Activated CD4-positive, alpha-beta memory T cell treated with anti-CD3 and anti-CD28 coated beads, Interleukin-2, amount 10 ng/mL, durations not matched to agents 7 days and 5 days (primary cell): ENCODE measurements at regions not wholly inside any gene's neighbourhood (a gene's known extent, or its start where the extent isn't known, plus 50 kb on each side); places are given as distances from the start of the nearest gene placed in this dataset.
"Not testable (repeated sequence)": the region's sequence is repeated elsewhere in the genome, so short reads cannot be mapped to it uniquely, and the experiment has no call there.

Experiments
- CTCF ChIA-PET: fragments of 350-600 bp; sonication (Branson Sonifier 250); formaldehyde crosslinking; loops from one replicate; lab custom pipeline; 2021; ENCODE audit warnings: antibody characterized with exemption, inconsistent platforms; lab: Charles Lee
- POLR2A ChIA-PET: fragments of 350-600 bp; sonication (Branson Sonifier 250); formaldehyde crosslinking; loops from one replicate; lab custom pipeline; 2021; ENCODE audit warnings: antibody characterized with exemption; lab: Charles Lee
- DNase-seq: peaks from one replicate; pipeline ENCODE4 v3.0.0-alpha.2; 2020
- H3K27ac Mint-ChIP-seq: one replicate; pipeline ENCODE4 v1.8.0; 2021; ENCODE audit warnings: mild to moderate bottlenecking, mixed read lengths
- H3K27me3 Mint-ChIP-seq: one replicate; pipeline ENCODE4 v1.8.0; 2021; ENCODE audit warnings: mixed read lengths
- H3K36me3 Mint-ChIP-seq: one replicate; pipeline ENCODE4 v1.8.0; 2021; ENCODE audit warnings: low read depth, mixed read lengths
- H3K4me1 Mint-ChIP-seq: one replicate; pipeline ENCODE4 v1.8.0; 2021; ENCODE audit warnings: mixed read lengths
- H3K4me3 Mint-ChIP-seq: one replicate; pipeline ENCODE4 v1.8.0; 2021; ENCODE audit warnings: mild to moderate bottlenecking, mixed read lengths
- H3K9me3 Mint-ChIP-seq: one replicate; pipeline ENCODE4 v1.8.0; 2021; ENCODE audit warnings: mixed read lengths

DNA sequence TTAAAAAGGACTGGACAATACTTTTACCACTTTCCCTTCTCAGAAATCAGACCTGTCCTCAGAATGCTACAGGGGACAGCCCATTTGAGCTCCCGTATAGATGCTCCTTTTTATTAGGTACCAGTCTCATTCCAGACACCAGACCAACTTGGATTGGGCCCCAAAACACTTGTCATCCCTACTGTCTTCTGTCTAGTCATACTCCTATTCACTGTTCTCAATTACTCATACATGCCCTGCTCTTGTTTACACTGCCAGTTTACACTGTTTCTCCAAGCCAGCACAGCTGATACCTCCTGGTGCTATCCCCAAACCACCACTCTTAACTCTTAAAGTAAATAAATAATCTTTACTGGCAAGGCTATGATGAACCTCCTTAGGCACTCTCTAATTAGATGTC lies 1026.4 kb upstream of the PCDH10 start:
- DNase-seq, H3K4me1 Mint-ChIP-seq, H3K27me3 Mint-ChIP-seq, H3K27ac Mint-ChIP-seq, POLR2A ChIA-PET, H3K4me3 Mint-ChIP-seq, CTCF ChIA-PET, H3K36me3 Mint-ChIP-seq: not testable (repeated sequence)
- H3K9me3 Mint-ChIP-seq = peaks cover 27% of the 10 kb centered on the region

DNA sequence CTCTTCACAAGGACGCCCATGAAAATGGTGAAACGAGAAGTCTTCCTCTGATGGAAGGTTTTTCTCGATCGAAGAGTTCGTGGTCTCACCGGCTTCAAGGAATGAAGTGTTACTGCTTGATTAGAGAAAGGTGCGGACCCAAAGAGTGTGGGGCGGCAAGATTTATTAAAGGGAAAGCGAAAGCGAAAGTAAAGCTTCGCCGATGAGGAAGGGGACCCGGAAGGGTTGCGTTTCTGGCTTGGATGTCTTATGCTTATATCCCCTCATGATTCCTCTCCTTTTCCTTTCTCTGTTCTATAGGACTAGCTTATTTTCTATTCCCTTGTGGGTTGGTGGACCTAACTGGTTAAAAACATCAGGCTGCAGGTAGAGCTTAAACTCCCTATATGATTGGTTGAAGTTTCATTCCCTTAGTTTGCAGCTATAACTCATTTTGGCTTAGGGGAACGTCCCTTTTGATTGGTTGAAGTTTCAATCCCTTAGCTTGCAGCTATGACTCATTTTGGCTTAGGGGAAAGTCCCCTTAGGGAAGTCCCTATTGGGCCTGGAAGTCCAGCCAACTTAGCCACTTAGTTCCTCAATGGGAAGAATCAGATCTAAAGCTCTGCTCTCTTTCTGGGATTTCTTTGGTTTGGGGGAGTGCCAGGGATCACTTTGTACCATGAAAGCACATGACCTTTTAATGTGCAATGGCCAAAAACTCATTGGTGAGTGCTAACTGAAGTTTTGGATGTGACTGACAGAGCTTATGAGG lies 1025.0 kb upstream of the PCDH10 start:
- no peak overlapping the region for H3K4me3 Mint-ChIP-seq
- H3K4me1 Mint-ChIP-seq = no peaks in the 10 kb centered on the region
- CTCF ChIA-PET = no interaction called here
- H3K36me3 Mint-ChIP-seq = no peaks in the 10 kb centered on the region
- H3K27me3 Mint-ChIP-seq = no peaks in the 10 kb centered on the region
- POLR2A ChIA-PET = no interaction called here
- DNase-seq = no peak
- no peak overlapping the region for H3K27ac Mint-ChIP-seq
- H3K9me3 Mint-ChIP-seq = peaks cover 26% of the 10 kb centered on the region

DNA sequence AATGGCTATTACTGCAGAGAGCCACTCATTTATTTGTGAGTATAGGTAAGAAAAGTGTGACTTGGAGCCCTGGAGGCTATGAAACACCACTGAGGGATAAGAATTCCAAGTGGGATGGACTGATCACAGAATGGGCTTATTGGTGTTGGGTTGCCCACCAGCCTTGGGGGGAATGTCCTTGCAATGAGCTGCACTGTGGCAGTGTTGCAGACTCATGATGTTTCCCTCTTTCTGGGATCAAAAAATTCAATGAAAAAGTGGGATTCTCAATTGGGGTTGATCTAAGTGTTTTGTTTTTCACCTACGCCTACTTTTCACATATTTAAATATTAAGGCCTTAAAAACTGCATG lies 1024.5 kb upstream of the PCDH10 start:
- Mint-ChIP-seq H3K36me3 (no peaks in the 10 kb centered on the region), H3K4me3 (no peak overlapping the region), H3K4me1 (no peaks in the 10 kb centered on the region), H3K27me3 (no peaks in the 10 kb centered on the region), H3K9me3 (peaks cover 22% of the 10 kb centered on the region), H3K27ac (no peak overlapping the region)
- POLR2A ChIA-PET = no interaction called here
- DNase-seq = no peak
- CTCF ChIA-PET = no interaction called here

DNA sequence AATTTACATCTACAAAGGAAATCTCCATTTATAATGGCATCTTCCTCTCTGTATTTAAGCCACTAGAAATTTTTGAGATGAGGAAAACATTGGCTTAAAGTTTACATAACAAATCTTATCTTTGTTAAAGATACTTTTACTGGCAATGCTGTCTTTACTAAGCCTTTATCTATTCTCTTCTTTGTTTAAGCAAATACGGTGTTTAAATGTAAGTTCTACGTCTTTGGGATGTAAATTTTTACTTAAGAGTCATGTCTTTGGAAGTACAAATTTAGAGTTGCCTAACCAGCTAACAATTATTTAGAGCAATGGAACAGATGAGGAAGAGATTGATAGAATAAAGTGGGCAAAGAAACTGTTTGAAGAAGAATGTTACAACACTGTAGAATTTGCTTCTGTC lies 1024.0 kb upstream of the PCDH10 start:
- DNase-seq = no peak
- H3K27ac Mint-ChIP-seq = no peak overlapping the region
- CTCF ChIA-PET = no interaction called here
- POLR2A ChIA-PET = no interaction called here
- peaks cover 22% of the 10 kb centered on the region for H3K9me3 Mint-ChIP-seq
- no peaks in the 10 kb centered on the region for H3K36me3 Mint-ChIP-seq
- H3K4me3 Mint-ChIP-seq = no peak overlapping the region
- H3K4me1 Mint-ChIP-seq = no peaks in the 10 kb centered on the region
- no peaks in the 10 kb centered on the region for H3K27me3 Mint-ChIP-seq

DNA sequence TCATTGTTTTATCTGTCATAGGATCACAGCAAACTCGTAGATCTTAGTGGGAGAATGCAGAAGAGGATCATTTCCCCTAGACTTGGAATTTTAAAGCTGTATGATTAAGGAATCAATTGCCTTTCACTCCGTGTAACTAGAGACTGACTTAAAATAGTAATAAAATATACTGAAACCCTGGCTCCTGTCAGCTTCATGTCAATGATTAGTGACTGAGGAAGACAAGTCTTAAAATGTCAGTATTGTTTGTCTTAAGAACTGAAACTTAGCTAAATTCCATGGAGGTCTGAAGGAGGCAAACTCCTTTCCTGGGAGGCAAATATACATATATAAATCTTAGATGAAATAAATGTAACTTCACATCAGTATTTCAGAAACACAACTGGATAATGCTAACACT lies 1016.7 kb upstream of the PCDH10 start:
- no peak overlapping the region for H3K4me3 Mint-ChIP-seq
- H3K9me3 Mint-ChIP-seq = no peaks in the 10 kb centered on the region
- no peaks in the 10 kb centered on the region for H3K36me3 Mint-ChIP-seq
- ChIA-PET CTCF (no interaction called here), POLR2A (no interaction called here)
- DNase-seq = no peak
- no peak overlapping the region for H3K27ac Mint-ChIP-seq
- H3K4me1 Mint-ChIP-seq = no peaks in the 10 kb centered on the region
- no peaks in the 10 kb centered on the region for H3K27me3 Mint-ChIP-seq

DNA sequence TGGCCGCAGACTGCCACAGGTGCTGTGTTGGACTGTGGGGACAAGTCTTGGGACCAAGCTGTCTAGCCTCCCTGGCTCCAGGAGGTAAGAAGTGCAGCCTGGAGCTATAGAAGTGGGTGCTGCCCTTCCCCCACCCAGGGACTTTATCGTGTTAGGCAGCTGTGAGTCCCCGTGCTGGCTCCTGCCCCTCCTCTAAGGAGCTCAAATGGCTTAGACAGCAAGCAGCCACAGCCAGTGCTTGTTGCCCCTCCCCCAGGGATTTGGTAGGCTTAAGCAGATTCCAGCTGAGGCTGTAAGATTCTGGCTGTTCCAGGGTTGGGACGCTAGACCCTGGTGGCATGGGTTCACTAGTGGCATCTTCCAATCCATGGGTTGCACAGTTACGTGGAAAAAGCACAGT lies 979.4 kb upstream of the PCDH10 start:
- POLR2A ChIA-PET = no interaction called here
- CTCF ChIA-PET = no interaction called here
- Mint-ChIP-seq H3K9me3 (peaks cover 24% of the 10 kb centered on the region), H3K27me3 (no peaks in the 10 kb centered on the region), H3K27ac (no peak overlapping the region), H3K36me3 (no peaks in the 10 kb centered on the region), H3K4me3 (no peak overlapping the region), H3K4me1 (no peaks in the 10 kb centered on the region)
- no peak for DNase-seq

DNA sequence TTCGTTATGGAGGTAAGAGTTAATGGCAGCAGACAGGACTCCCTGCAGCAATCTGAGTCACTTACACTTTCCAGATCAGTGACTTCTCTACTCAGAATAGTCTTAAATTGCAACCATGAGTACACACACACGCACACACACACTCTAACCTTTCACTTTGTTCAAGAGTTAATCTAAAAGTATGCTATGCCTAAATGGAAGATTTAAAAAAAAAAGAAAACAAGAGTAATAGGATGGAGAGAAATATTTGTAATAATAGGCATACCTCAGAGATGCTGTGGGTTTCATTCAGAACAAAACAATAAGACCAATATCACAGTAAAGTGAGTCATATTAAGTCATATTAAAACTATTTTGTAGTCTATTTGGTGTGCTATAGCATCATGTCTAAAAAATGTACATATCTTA lies 969.1 kb upstream of the PCDH10 start:
- no peaks in the 10 kb centered on the region for H3K4me1 Mint-ChIP-seq
- no peaks in the 10 kb centered on the region for H3K36me3 Mint-ChIP-seq
- CTCF ChIA-PET = no interaction called here
- no peaks in the 10 kb centered on the region for H3K27me3 Mint-ChIP-seq
- H3K4me3 Mint-ChIP-seq = no peak overlapping the region
- no peaks in the 10 kb centered on the region for H3K9me3 Mint-ChIP-seq
- POLR2A ChIA-PET = no interaction called here
- no peak overlapping the region for H3K27ac Mint-ChIP-seq
- no peak for DNase-seq

DNA sequence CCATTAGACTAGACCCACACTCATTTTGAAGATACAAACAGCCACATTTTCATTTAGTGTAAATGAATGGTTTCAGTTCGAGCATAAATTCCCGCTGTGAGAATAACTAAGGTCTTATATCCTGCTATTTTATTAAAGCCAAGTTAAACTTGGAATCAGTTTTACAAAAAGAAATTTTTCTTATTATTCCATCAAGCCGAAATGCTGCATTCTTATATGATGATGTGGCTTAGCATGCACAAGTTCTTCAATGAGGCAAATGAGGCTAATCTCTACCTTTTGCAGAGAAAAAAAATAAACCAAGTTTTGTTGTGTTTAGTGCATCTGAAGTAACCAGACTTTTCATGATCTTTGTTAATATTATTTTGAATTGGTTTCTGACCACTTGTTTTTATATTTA lies 953.9 kb upstream of the PCDH10 start:
- CTCF ChIA-PET = no interaction called here

DNA sequence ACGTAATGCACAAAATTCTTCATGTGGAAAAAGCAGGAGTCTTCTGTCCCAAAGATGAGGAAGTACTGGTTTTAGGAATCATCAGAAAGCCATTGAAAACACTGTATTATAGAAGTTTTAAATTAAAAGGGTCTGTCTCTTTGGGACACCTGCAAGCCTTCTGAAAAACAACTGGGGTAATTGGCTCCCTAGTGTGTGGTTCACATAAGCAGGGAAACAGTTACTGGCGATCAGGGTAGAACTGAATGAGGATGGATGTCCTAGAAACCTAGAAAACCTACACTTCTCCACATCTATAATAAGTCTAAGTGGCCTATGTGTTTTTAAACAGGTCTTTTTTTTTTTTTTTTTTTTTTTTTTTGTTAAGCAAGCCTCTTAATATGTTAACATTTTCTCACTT lies 945.5 kb upstream of the PCDH10 start:
- no peak overlapping the region for H3K27ac Mint-ChIP-seq
- no peak overlapping the region for H3K4me3 Mint-ChIP-seq
- DNase-seq = no peak
- CTCF ChIA-PET = no interaction called here
- no peaks in the 10 kb centered on the region for H3K27me3 Mint-ChIP-seq
- no peaks in the 10 kb centered on the region for H3K4me1 Mint-ChIP-seq
- POLR2A ChIA-PET = no interaction called here
- H3K9me3 Mint-ChIP-seq = no peaks in the 10 kb centered on the region
- no peaks in the 10 kb centered on the region for H3K36me3 Mint-ChIP-seq

More for the DNA sequence above, 953.9 kb upstream of the PCDH10 start:
- Mint-ChIP-seq H3K27me3 (no peaks in the 10 kb centered on the region), H3K36me3 (no peaks in the 10 kb centered on the region), H3K27ac (no peak overlapping the region), H3K4me3 (no peak overlapping the region), H3K4me1 (no peaks in the 10 kb centered on the region), H3K9me3 (peaks cover 4% of the 10 kb centered on the region)
- POLR2A ChIA-PET = no interaction called here
- no peak for DNase-seq

DNA sequence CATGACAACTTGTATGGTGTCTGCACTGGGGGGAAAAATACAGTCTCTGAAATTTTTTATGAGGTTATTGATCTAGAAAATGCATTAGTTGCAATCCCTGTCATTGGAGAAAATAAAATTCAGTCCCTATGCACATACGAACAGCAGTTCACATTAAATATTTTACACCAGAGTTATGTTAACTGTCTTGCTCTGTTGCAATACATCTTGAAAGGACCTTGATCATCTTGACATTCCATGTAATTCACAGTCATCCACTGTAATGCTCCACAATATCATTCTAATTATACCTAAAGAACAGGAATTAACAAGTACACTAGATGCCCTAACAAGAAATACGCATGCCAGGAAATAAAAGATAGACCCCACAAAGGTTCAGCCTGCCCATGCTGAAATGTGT lies 934.6 kb upstream of the PCDH10 start:
- CTCF ChIA-PET = no interaction called here
- H3K4me3 Mint-ChIP-seq = no peak overlapping the region
- H3K27me3 Mint-ChIP-seq = no peaks in the 10 kb centered on the region
- no peaks in the 10 kb centered on the region for H3K36me3 Mint-ChIP-seq
- POLR2A ChIA-PET = no interaction called here
- H3K9me3 Mint-ChIP-seq = no peaks in the 10 kb centered on the region
- H3K4me1 Mint-ChIP-seq = no peaks in the 10 kb centered on the region
- DNase-seq = no peak
- no peak overlapping the region for H3K27ac Mint-ChIP-seq

DNA sequence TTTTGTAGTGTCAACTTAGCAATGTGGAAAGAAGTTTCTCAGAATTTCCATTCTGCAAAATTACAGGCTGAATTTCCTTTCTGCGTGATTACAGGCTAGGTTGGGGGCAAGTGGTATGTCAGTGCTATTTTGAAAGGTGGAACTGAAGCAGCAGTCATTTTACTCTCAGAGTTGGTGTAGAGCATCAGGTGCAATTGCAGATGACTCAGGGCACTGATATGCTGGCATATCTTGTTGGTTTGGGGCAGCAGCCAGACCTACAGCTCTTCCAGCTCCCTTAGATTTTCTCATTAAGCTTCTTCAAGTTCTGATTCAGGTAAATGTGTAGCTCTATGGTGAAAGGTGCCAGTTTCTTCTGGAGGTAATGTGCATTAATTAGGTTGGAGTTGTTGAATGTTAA lies 930.7 kb upstream of the PCDH10 start:
- H3K4me1 Mint-ChIP-seq = no peaks in the 10 kb centered on the region

DNA sequence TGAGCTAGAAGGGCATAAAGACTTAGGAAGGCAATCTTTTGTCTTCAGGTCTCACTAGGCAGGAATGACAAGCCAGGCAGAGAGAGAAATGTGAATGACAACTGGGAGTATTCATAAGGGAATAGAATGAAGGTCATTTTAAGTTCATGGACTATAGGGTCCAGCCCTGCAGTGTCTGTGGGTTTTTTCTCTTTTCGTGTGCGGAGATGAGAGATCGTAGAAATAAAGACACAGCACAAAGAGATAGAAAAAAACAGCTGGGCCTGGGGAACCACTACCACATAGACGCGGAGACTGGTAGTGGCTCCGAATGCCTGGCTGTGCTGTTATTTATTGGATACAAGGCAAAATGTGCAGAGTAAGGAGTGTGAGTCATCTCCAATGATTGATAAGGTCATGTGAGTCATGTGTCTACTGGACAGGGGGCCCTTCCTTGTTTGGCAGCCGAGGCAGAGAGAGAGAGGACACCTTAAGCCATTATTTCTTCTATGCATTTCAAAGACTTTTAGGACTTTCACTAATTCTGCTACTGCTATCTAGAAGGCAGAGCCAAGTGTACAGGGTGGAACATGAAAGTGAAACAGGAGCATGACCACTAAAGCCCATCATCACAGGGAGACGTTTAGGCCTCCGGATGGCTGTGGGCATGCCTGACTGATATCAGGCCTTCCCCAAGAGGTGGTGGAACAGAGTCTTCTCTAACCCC lies 921.8 kb upstream of the PCDH10 start:
- Mint-ChIP-seq H3K4me3 (no peak overlapping the region), H3K36me3 (no peaks in the 10 kb centered on the region), H3K9me3 (peaks cover 2% of the 10 kb centered on the region), H3K4me1 (no peaks in the 10 kb centered on the region), H3K27ac (no peak overlapping the region), H3K27me3 (no peaks in the 10 kb centered on the region)
- DNase-seq = no peak
- ChIA-PET CTCF (no interaction called here), POLR2A (no interaction called here)

More for the DNA sequence above, 930.7 kb upstream of the PCDH10 start:
- DNase-seq = no peak
- H3K36me3 Mint-ChIP-seq = no peaks in the 10 kb centered on the region
- H3K4me3 Mint-ChIP-seq = no peak overlapping the region
- H3K9me3 Mint-ChIP-seq = no peaks in the 10 kb centered on the region
- H3K27me3 Mint-ChIP-seq = no peaks in the 10 kb centered on the region
- ChIA-PET POLR2A (no interaction called here), CTCF (no interaction called here)
- H3K27ac Mint-ChIP-seq = no peak overlapping the region

DNA sequence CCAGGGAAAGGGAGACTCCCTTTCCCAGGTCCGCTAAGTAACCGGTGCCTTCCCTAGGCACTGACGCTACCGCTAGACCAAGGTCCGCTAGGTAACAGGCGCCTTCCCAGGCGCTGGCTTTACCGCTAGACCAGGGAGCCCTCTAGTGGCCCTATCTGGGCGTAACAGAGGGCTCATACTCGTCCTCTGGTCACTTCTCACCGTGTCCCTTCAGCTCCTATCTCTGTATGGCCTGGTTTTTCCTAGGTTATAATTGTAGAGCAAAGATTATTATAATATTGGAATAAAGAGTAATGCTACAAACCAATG lies 921.3 kb upstream of the PCDH10 start:
- CTCF ChIA-PET, H3K4me1 Mint-ChIP-seq, DNase-seq, H3K27ac Mint-ChIP-seq, H3K4me3 Mint-ChIP-seq, H3K36me3 Mint-ChIP-seq, POLR2A ChIA-PET, H3K27me3 Mint-ChIP-seq, H3K9me3 Mint-ChIP-seq: not testable (repeated sequence)

DNA sequence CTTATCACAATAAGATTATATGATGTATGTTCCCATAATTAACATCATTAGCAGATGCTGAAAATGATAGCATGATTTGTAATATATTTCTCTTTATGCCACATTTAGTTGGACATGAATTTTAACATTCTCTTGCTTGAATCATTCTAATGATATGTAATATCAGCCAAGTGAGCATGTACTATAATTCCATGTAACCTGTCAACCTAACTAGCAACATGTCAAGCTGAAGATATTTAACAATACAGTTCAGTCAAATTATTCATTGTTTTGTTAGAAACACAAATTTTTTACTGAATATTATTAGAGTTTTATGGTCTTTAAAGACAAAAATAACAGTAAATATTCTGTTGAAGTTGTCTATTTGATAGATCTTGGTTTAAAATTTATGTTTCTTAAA lies 920.4 kb upstream of the PCDH10 start:
- H3K4me1 Mint-ChIP-seq = no peaks in the 10 kb centered on the region
- CTCF ChIA-PET = no interaction called here
- H3K27ac Mint-ChIP-seq = no peak overlapping the region
- no peaks in the 10 kb centered on the region for H3K36me3 Mint-ChIP-seq
- H3K9me3 Mint-ChIP-seq = peaks cover 9% of the 10 kb centered on the region
- no peaks in the 10 kb centered on the region for H3K27me3 Mint-ChIP-seq
- no peak overlapping the region for H3K4me3 Mint-ChIP-seq
- POLR2A ChIA-PET = no interaction called here
- no peak for DNase-seq
